ENCODE measurements at regions not wholly inside any gene's neighbourhood (a gene's known extent, or its start where the extent isn't known, plus 50 kb on each side); places are given as distances from the start of the nearest gene placed in this dataset.

DNA sequence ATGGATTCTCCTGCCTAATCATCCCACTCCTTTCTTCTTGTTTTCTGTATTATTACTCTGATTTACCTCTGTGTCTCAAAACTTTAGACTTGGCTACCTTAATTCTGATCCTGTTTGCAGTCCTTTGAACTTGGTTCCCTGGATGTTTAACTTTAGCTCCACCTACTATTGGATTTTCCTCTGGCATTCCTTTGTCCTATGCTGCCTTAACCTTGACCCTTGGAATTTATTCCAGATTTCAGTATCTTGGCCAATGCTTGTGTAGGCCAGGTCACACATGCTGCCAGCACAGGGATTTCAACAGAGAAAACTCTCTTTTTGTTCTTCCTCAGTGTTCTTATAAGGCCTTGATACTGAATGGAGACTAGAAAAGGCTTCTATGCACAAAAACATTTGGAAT is 65.0 kb upstream of the DNAJC19 start:
- ATAC-seq (ENCODE audit: insufficient read depth, low FRiP score) (no peak), DNase-seq (no peak)
- Histone ChIP-seq H3K27me3 (ENCODE audit: control insufficient read depth in 3 of 3, insufficient read depth in 3 of 3, low read length in 2 of 3) (no peaks in the 10 kb centered on the region), H3K36me3 (ENCODE audit: control insufficient read depth in 4 of 4, insufficient read depth in 4 of 4, low read length in 4 of 4) (no peaks in the 10 kb centered on the region), H3K4me1 (ENCODE audit: control insufficient read depth in 5 of 5, insufficient read depth in 5 of 5, low read length in 5 of 5) (no peaks in the 10 kb centered on the region), H3K4me3 (no peak overlapping the region), H3K9me3 (ENCODE audit: control insufficient read depth in 4 of 4, insufficient read depth in 3 of 4, low read length in 3 of 4) (no peaks in the 10 kb centered on the region), H3K27ac (ENCODE audit: low read depth in 1 of 2, low read length in 1 of 2) (no peak overlapping the region), H3K9ac (ENCODE audit: insufficient read depth in 1 of 2, low read length in 2 of 2) (no peak overlapping the region)
- TF ChIP-seq, protein P1, sequence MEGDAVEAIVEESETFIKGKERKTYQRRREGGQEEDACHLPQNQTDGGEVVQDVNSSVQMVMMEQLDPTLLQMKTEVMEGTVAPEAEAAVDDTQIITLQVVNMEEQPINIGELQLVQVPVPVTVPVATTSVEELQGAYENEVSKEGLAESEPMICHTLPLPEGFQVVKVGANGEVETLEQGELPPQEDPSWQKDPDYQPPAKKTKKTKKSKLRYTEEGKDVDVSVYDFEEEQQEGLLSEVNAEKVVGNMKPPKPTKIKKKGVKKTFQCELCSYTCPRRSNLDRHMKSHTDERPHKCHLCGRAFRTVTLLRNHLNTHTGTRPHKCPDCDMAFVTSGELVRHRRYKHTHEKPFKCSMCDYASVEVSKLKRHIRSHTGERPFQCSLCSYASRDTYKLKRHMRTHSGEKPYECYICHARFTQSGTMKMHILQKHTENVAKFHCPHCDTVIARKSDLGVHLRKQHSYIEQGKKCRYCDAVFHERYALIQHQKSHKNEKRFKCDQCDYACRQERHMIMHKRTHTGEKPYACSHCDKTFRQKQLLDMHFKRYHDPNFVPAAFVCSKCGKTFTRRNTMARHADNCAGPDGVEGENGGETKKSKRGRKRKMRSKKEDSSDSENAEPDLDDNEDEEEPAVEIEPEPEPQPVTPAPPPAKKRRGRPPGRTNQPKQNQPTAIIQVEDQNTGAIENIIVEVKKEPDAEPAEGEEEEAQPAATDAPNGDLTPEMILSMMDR (IDR thresholded peaks at IDR 0.05; ENCODE audit: control extremely low read depth, extremely low read depth), result no peak

DNA sequence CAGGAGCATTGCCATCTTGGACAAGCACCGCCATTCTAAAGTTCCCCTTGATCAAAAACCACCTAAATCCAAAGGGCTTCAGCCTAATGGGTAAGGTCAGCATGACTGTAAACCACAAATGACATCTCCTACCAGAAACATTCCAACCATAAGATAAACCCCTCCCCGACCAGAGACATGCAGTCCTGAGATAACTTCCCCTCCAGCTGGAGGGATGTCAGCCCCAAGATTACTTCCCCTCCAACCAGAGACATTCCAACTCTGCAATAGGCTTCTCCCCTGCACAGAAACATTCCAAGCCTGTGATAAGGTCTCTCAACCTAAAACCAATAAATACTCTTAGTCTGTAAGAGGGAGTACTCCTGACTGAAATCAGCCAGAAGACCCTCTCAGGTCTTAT is 62.7 kb upstream of the DNAJC19 start:
- WGBS, 2 donors, result 47 to 62% methylated on average over 2 of the region's 2 CpGs
- ATAC-seq (ENCODE audit: insufficient read depth, low FRiP score), result no peak
- TF ChIP-seq, protein P1 (IDR thresholded peaks at IDR 0.05; ENCODE audit: control extremely low read depth, extremely low read depth), result no peak
- Histone ChIP-seq H3K9ac (ENCODE audit: insufficient read depth in 1 of 2, low read length in 2 of 2) (no peak overlapping the region), H3K36me3 (ENCODE audit: control insufficient read depth in 4 of 4, insufficient read depth in 4 of 4, low read length in 4 of 4) (no peaks in the 10 kb centered on the region), H3K4me3 (no peak overlapping the region), H3K27me3 (ENCODE audit: control insufficient read depth in 3 of 3, insufficient read depth in 3 of 3, low read length in 2 of 3) (no peaks in the 10 kb centered on the region), H3K9me3 (ENCODE audit: control insufficient read depth in 4 of 4, insufficient read depth in 3 of 4, low read length in 3 of 4) (peaks cover 0 to 2% (median 0%) of the 10 kb centered on the region in 4 donors), H3K27ac (ENCODE audit: low read depth in 1 of 2, low read length in 1 of 2) (no peak overlapping the region), H3K4me1 (ENCODE audit: control insufficient read depth in 5 of 5, insufficient read depth in 5 of 5, low read length in 5 of 5) (no peaks in the 10 kb centered on the region)
- no peak for DNase-seq

DNA sequence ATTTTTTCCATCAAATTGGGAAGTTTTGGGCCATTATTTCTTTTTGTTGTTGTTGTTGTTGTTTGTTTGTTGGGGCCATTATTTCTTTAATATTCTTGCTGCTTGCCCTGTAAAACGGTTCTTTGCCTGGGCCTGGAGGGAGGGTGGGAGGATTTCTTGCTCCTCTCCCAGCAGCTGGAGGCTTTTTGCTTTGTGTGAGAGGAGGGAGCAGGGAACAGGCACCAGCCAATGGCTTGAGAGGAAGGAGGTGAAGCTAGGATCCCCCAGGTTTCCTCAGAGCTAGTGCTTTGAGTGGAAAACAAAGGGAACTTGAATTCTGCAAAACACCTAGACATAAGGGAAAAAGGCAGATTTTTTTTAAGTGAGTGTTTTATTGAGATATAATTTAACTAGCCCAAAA is 61.2 kb upstream of the DNAJC19 start:
- 13 to 21% methylated on average over 1 of the region's 1 CpG for WGBS, 2 donors
- H3K27me3 ChIP-seq (ENCODE audit: control insufficient read depth in 3 of 3, insufficient read depth in 3 of 3, low read length in 2 of 3), result no peaks in the 10 kb centered on the region

DNA sequence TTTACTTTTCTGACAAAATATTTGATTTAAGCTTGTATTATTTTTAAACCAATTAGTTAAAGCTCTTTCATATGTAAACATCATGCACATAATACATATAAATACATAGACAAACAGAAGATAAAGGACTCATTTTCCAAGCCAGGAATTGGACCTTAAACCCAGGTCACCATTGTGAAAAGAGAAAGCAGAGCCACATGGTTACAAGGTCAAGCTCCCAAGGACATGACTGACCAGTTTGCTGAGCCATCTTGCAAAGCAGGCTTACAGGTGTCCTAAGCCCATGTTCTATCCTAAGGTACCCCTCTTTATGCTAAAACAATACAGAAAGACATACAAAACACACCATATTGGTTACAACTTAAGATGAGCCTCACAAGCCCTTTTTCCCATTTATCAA is 50.5 kb upstream of the DNAJC19 start:
- no peak overlapping the region for H3K4me3 ChIP-seq
- H3K36me3 ChIP-seq (ENCODE audit: control insufficient read depth in 4 of 4, insufficient read depth in 4 of 4, low read length in 4 of 4), result no peaks in the 10 kb centered on the region
- DNase-seq (no peak), ATAC-seq (ENCODE audit: insufficient read depth, low FRiP score) (no peak)
- no peaks in the 10 kb centered on the region for H3K4me1 ChIP-seq (ENCODE audit: control insufficient read depth in 5 of 5, insufficient read depth in 5 of 5, low read length in 5 of 5)
- H3K9me3 ChIP-seq (ENCODE audit: control insufficient read depth in 4 of 4, insufficient read depth in 3 of 4, low read length in 3 of 4), result no peaks in the 10 kb centered on the region
- H3K9ac ChIP-seq (ENCODE audit: insufficient read depth in 1 of 2, low read length in 2 of 2), result no peak overlapping the region
- TF ChIP-seq, protein P1 (IDR thresholded peaks at IDR 0.05; ENCODE audit: control extremely low read depth, extremely low read depth), result no peak
- no peaks in the 10 kb centered on the region for H3K27me3 ChIP-seq (ENCODE audit: control insufficient read depth in 3 of 3, insufficient read depth in 3 of 3, low read length in 2 of 3)
- no peak overlapping the region for H3K27ac ChIP-seq (ENCODE audit: low read depth in 1 of 2, low read length in 1 of 2)

More for the DNA sequence above, 61.2 kb upstream of the DNAJC19 start:
- no peak overlapping the region for H3K27ac ChIP-seq (ENCODE audit: low read depth in 1 of 2, low read length in 1 of 2)
- TF ChIP-seq, protein P1 (IDR thresholded peaks at IDR 0.05; ENCODE audit: control extremely low read depth, extremely low read depth), result no peak
- ATAC-seq (ENCODE audit: insufficient read depth, low FRiP score) (no peak), DNase-seq (no peak)
- no peak overlapping the region for H3K9ac ChIP-seq (ENCODE audit: insufficient read depth in 1 of 2, low read length in 2 of 2)
- no peak overlapping the region for H3K4me3 ChIP-seq
- H3K4me1 ChIP-seq (ENCODE audit: control insufficient read depth in 5 of 5, insufficient read depth in 5 of 5, low read length in 5 of 5), result no peaks in the 10 kb centered on the region
- peaks cover 0 to 10% (median 0%) of the 10 kb centered on the region in 4 donors for H3K9me3 ChIP-seq (ENCODE audit: control insufficient read depth in 4 of 4, insufficient read depth in 3 of 4, low read length in 3 of 4)
- no peaks in the 10 kb centered on the region for H3K36me3 ChIP-seq (ENCODE audit: control insufficient read depth in 4 of 4, insufficient read depth in 4 of 4, low read length in 4 of 4)

Measured in lung (tissue), 11 donors.